ENCODE measurements at regions not wholly inside any gene's neighbourhood (a gene's known extent, or its start where the extent isn't known, plus 50 kb on each side); places are given as distances from the start of the nearest gene placed in this dataset.

- in situ Hi-C loops (cut with MboI): no loop called here
- ATAC-seq (no peak), FAIRE-seq (no peak), DNase-seq (ENCODE audit: extremely low read depth in 1 of 4, low spot score in 3 of 4) (no peak)
- Histone ChIP-seq H3K4me1 (replicated peaks in 1 of 2; ENCODE audit: control insufficient read depth in 2 of 2, insufficient read depth in 2 of 2, low read length in 2 of 2) (no peaks in the 10 kb centered on the region), H3K9ac (ENCODE audit: insufficient read depth in 1 of 2, low read depth in 2 of 2, low read length in 2 of 2) (no peak overlapping the region), H3K27me3 (ENCODE audit: control insufficient read depth in 2 of 2, insufficient read depth in 2 of 2, low read length in 2 of 2) (peaks cover 0 to 8% of the 10 kb centered on the region in 2 experiments; a peak in 1 of 5 replicates), H3K79me2 (ENCODE audit: control insufficient read depth, insufficient read depth, low read length) (no peaks in the 10 kb centered on the region), H3K36me3 (ENCODE audit: control insufficient read depth, insufficient read depth, low read length) (no peaks in the 10 kb centered on the region), H2AFZ (ENCODE audit: low read depth, low read length) (no peak overlapping the region), H3K4me2 (ENCODE audit: insufficient read depth, low read length) (no peak overlapping the region), H3K4me3 (no peak overlapping the region), H3K27ac (ENCODE audit: extremely low read depth, low read depth, low read length) (no peak overlapping the region), H4K20me1 (replicated peaks; ENCODE audit: control insufficient read depth, insufficient read depth, low read length) (no peaks in the 10 kb centered on the region; the same call in 1 of the 2 replicates), H3K9me3 (replicated peaks; ENCODE audit: control insufficient read depth, insufficient read depth, low read depth, low read length) (no peaks in the 10 kb centered on the region), H3K9me1 (ENCODE audit: control insufficient read depth, insufficient read depth, low read length) (no peaks in the 10 kb centered on the region)
- ChIA-PET CTCF (ENCODE audit: low intra/inter-chr PET ratio) (no interaction called here), POLR2A (no interaction called here)
- TF ChIP-seq TCF15 (CRISPR knock-in tag; IDR thresholded peaks at IDR 0.05): no peak
- no TSS peak for BruUV-seq (replicated peaks)
- intact Hi-C loops (cut with micrococcal nuclease): no loop called here
- 0% methylated on average over 2 of the region's 2 CpGs for WGBS (ENCODE audit: insufficient coverage, low coverage, missing lambda C conversion rate)
These were observed 651.1 kb upstream of the TBX3 start for GRCh38 chr12:115335048-115335447.

GRCh38 chr12:115332945-115333344 lies 649.0 kb upstream of the TBX3 start:
- ATAC-seq: no peak
- no peak for TF ChIP-seq ZNF280B (CRISPR knock-in tag; IDR thresholded peaks at IDR 0.05)
- TF ChIP-seq NFIC (IDR thresholded peaks at IDR 0.05): no peak
- TF ChIP-seq ZNF668 (CRISPR knock-in tag; IDR thresholded peaks at IDR 0.05): no peak
- TF ChIP-seq TBL1XR1 (IDR thresholded peaks at IDR 0.05; ENCODE audit: low read length in 2 of 2): no peak
- TF ChIP-seq CAMTA2 (CRISPR knock-in tag; conservative IDR thresholded peaks at IDR 0.05): no peak
- TF ChIP-seq ZNF324 (CRISPR knock-in tag; IDR thresholded peaks at IDR 0.05): no peak
- TF ChIP-seq MCM2 (IDR thresholded peaks at IDR 0.05; ENCODE audit: low read depth): no peak
- TF ChIP-seq KLF13 (tag; IDR thresholded peaks at IDR 0.05; ENCODE audit: borderline replicate concordance, low read depth): no peak
- TF ChIP-seq ZNF175 (CRISPR knock-in tag; IDR thresholded peaks at IDR 0.05; ENCODE audit: low read depth): no peak
- no peak for TF ChIP-seq PKNOX1 (IDR thresholded peaks at IDR 0.05)
- TF ChIP-seq ESRRB (CRISPR knock-in tag; IDR thresholded peaks at IDR 0.05; ENCODE audit: borderline replicate concordance): no peak
- no peak for TF ChIP-seq ZNF717 (CRISPR knock-in tag; IDR thresholded peaks at IDR 0.05)
- no peak for TF ChIP-seq ARID1B (IDR thresholded peaks at IDR 0.05)
- no peak for TF ChIP-seq TEAD1 (CRISPR knock-in tag; IDR thresholded peaks at IDR 0.05)
- TF ChIP-seq ZNF408 (CRISPR knock-in tag; IDR thresholded peaks at IDR 0.05; ENCODE audit: low read depth): no peak
- no peak for TF ChIP-seq RAD51 (IDR thresholded peaks at IDR 0.05; ENCODE audit: borderline replicate concordance, low read depth)

More at GRCh38 chr12:115332945-115333344, 649.0 kb upstream of the TBX3 start:
- intact Hi-C loops (cut with micrococcal nuclease) (no loop called here), in situ Hi-C loops (cut with MboI) (no loop called here)
- H4K20me1 ChIP-seq (replicated peaks; ENCODE audit: control insufficient read depth, insufficient read depth, low read length): no peaks in the 10 kb centered on the region; the same call in 1 of the 2 replicates
- H3K36me3 ChIP-seq (ENCODE audit: control insufficient read depth, insufficient read depth, low read length): no peaks in the 10 kb centered on the region
- no peak for DNase-seq (ENCODE audit: extremely low read depth in 1 of 4, low spot score in 3 of 4)
- ChIA-PET POLR2A (no interaction called here), CTCF (ENCODE audit: low intra/inter-chr PET ratio) (no interaction called here)
- peaks cover 0 to 7% of the 10 kb centered on the region in 2 experiments; a peak in 1 of 5 replicates for H3K27me3 ChIP-seq (ENCODE audit: control insufficient read depth in 2 of 2, insufficient read depth in 2 of 2, low read length in 2 of 2)
- no peak overlapping the region for H3K4me3 ChIP-seq
- no peaks in the 10 kb centered on the region for H3K9me3 ChIP-seq (replicated peaks; ENCODE audit: control insufficient read depth, insufficient read depth, low read depth, low read length)
- BruUV-seq (replicated peaks): no TSS peak
- H3K4me1 ChIP-seq (replicated peaks in 1 of 2; ENCODE audit: control insufficient read depth in 2 of 2, insufficient read depth in 2 of 2, low read length in 2 of 2): no peaks in the 10 kb centered on the region
- no peak overlapping the region for H3K4me2 ChIP-seq (ENCODE audit: insufficient read depth, low read length)
- no peaks in the 10 kb centered on the region for H3K79me2 ChIP-seq (ENCODE audit: control insufficient read depth, insufficient read depth, low read length)
- no peak overlapping the region for H2AFZ ChIP-seq (ENCODE audit: low read depth, low read length)
- H3K27ac ChIP-seq (ENCODE audit: extremely low read depth, low read depth, low read length): no peak overlapping the region
- no peaks in the 10 kb centered on the region for H3K9me1 ChIP-seq (ENCODE audit: control insufficient read depth, insufficient read depth, low read length)
- FAIRE-seq: no peak
- no peak overlapping the region for H3K9ac ChIP-seq (ENCODE audit: insufficient read depth in 1 of 2, low read depth in 2 of 2, low read length in 2 of 2)

All from K562 (cell line).